Dendritic cell treated with granulocyte-macrophage colony-stimulating factor and Interleukin-4, amounts not matched to agents 40 ng/mL and 50 ng/mL, for 4 days (primary cell): ENCODE measurements at regions not wholly inside any gene's neighbourhood (a gene's known extent, or its start where the extent isn't known, plus 50 kb on each side); places are given as distances from the start of the nearest gene placed in this dataset.

Experiments
- H3K27ac Mint-ChIP-seq: one replicate; pipeline ENCODE4 v1.8.0; 2022; ENCODE audit warnings: mild to moderate bottlenecking, mixed read lengths
- H3K27me3 Mint-ChIP-seq: one replicate; pipeline ENCODE4 v1.8.0; 2022; ENCODE audit warnings: mild to moderate bottlenecking, mixed read lengths
- H3K36me3 Mint-ChIP-seq: one replicate; pipeline ENCODE4 v1.8.0; 2022; ENCODE audit warnings: low read depth, mixed read lengths
- H3K4me1 Mint-ChIP-seq: one replicate; pipeline ENCODE4 v1.8.0; 2022; ENCODE audit warnings: low read depth, mixed read lengths
- H3K4me3 Mint-ChIP-seq: one replicate; pipeline ENCODE4 v1.8.0; 2022; ENCODE audit warnings: mild to moderate bottlenecking, moderate library complexity, mixed read lengths
- H3K9me3 Mint-ChIP-seq: one replicate; pipeline ENCODE4 v1.8.0; 2022; ENCODE audit warnings: mixed read lengths
- intact Hi-C: fragments of 100-400 bp; cut with micrococcal nuclease; formaldehyde crosslinking; loops from one replicate; pipeline ENCODE4 v1.15.0; 2022

GRCh38 chr5:58069846-58070245, 390.0 kb downstream of the PLK2 start:
- no peak overlapping the region for H3K4me3 Mint-ChIP-seq
- H3K9me3 Mint-ChIP-seq, result peaks cover 11% of the 10 kb centered on the region
- intact Hi-C loops, result no loop called here
- no peaks in the 10 kb centered on the region for H3K4me1 Mint-ChIP-seq
- H3K36me3 Mint-ChIP-seq, result no peaks in the 10 kb centered on the region
- H3K27me3 Mint-ChIP-seq, result no peaks in the 10 kb centered on the region
- no peak overlapping the region for H3K27ac Mint-ChIP-seq

GRCh38 chr5:58069016-58069705, 390.7 kb downstream of the PLK2 start:
- intact Hi-C loops, result no loop called here
- H3K27ac Mint-ChIP-seq, result no peak overlapping the region
- no peak overlapping the region for H3K4me3 Mint-ChIP-seq
- no peaks in the 10 kb centered on the region for H3K27me3 Mint-ChIP-seq
- no peaks in the 10 kb centered on the region for H3K4me1 Mint-ChIP-seq
- no peaks in the 10 kb centered on the region for H3K36me3 Mint-ChIP-seq
- H3K9me3 Mint-ChIP-seq, result peaks cover 11% of the 10 kb centered on the region

- Mint-ChIP-seq H3K9me3 (peaks cover 11% of the 10 kb centered on the region), H3K4me1 (no peaks in the 10 kb centered on the region), H3K27me3 (no peaks in the 10 kb centered on the region), H3K4me3 (no peak overlapping the region), H3K36me3 (no peaks in the 10 kb centered on the region), H3K27ac (no peak overlapping the region)
- intact Hi-C loops, result no loop called here
These were observed 393.3 kb downstream of the PLK2 start for GRCh38 chr5:58066557-58066956.

- no peaks in the 10 kb centered on the region for H3K36me3 Mint-ChIP-seq
- H3K27ac Mint-ChIP-seq, result no peak overlapping the region
- peaks cover 11% of the 10 kb centered on the region for H3K9me3 Mint-ChIP-seq
- no peaks in the 10 kb centered on the region for H3K4me1 Mint-ChIP-seq
- no peaks in the 10 kb centered on the region for H3K27me3 Mint-ChIP-seq
- intact Hi-C loops, result no loop called here
- H3K4me3 Mint-ChIP-seq, result no peak overlapping the region
These were observed 393.8 kb downstream of the PLK2 start for GRCh38 chr5:58066076-58066475.

GRCh38 chr5:58064801-58065200, 395.1 kb downstream of the PLK2 start:
- H3K36me3 Mint-ChIP-seq, result no peaks in the 10 kb centered on the region

GRCh38 chr5:58060996-58061395, 398.9 kb downstream of the PLK2 start:
- Mint-ChIP-seq H3K27ac (no peak overlapping the region), H3K9me3 (peaks cover 9% of the 10 kb centered on the region), H3K36me3 (no peaks in the 10 kb centered on the region), H3K4me3 (no peak overlapping the region), H3K4me1 (no peaks in the 10 kb centered on the region), H3K27me3 (no peaks in the 10 kb centered on the region)
- intact Hi-C loops, result no loop called here

More at GRCh38 chr5:58064801-58065200, 395.1 kb downstream of the PLK2 start:
- no peaks in the 10 kb centered on the region for H3K27me3 Mint-ChIP-seq
- H3K9me3 Mint-ChIP-seq, result peaks cover 11% of the 10 kb centered on the region
- H3K4me1 Mint-ChIP-seq, result no peaks in the 10 kb centered on the region
- no peak overlapping the region for H3K27ac Mint-ChIP-seq
- intact Hi-C loops, result no loop called here
- no peak overlapping the region for H3K4me3 Mint-ChIP-seq

- Mint-ChIP-seq H3K4me3 (no peak overlapping the region), H3K36me3 (no peaks in the 10 kb centered on the region), H3K27me3 (no peaks in the 10 kb centered on the region), H3K27ac (no peak overlapping the region), H3K9me3 (peaks cover 9% of the 10 kb centered on the region), H3K4me1 (no peaks in the 10 kb centered on the region)
- intact Hi-C loops, result no loop called here
These were observed 402.6 kb downstream of the PLK2 start for GRCh38 chr5:58057324-58057723.

DNA sequence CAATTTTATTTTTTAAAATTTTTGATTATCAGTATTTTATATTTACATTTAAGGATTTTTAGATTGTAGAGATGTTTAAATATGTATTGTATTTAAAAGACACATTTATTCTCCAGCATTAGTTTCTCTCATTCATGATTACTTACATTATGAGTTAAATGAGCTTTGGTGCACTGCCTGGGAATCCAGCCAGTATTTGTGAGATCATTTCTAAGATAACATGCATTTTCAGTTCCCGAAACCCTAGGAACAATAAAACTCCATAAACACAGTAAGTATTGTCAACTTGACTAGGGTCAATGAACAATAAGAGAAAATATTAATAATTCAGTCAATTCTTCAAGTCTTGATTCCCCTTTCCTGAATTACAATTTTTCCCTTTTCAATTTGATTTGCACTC, 403.3 kb downstream of the PLK2 start:
- no peak overlapping the region for H3K4me3 Mint-ChIP-seq
- intact Hi-C loops, result no loop called here
- H3K4me1 Mint-ChIP-seq, result no peaks in the 10 kb centered on the region
- peaks cover 15% of the 10 kb centered on the region for H3K9me3 Mint-ChIP-seq
- no peak overlapping the region for H3K27ac Mint-ChIP-seq
- H3K27me3 Mint-ChIP-seq, result no peaks in the 10 kb centered on the region
- no peaks in the 10 kb centered on the region for H3K36me3 Mint-ChIP-seq

DNA sequence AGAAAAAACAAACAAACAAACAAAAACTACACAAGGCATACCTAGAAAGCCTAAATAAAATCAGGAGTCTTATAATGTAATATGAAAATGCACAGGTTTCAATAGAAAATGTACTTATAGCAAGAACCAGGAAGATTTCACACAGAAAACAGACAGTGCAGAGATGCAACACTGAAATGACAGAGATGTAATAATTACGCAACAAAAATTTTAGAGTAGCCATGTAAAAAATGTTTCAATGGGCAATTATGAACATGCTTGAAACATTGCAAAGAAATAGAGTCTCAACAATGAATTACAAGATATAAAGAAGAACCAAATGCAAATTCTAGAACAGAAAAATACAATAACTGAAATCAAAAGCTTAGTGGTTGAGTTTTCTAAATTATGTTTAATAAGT, 405.9 kb downstream of the PLK2 start:
- H3K27ac Mint-ChIP-seq, result no peak overlapping the region
- H3K4me3 Mint-ChIP-seq, result no peak overlapping the region
- no peaks in the 10 kb centered on the region for H3K27me3 Mint-ChIP-seq
- intact Hi-C loops, result no loop called here
- no peaks in the 10 kb centered on the region for H3K36me3 Mint-ChIP-seq
- H3K9me3 Mint-ChIP-seq, result peaks cover 15% of the 10 kb centered on the region
- no peaks in the 10 kb centered on the region for H3K4me1 Mint-ChIP-seq

GRCh38 chr5:58048954-58049353, 410.9 kb downstream of the PLK2 start:
- Mint-ChIP-seq H3K9me3 (peaks cover 6% of the 10 kb centered on the region), H3K36me3 (no peaks in the 10 kb centered on the region), H3K4me1 (no peaks in the 10 kb centered on the region), H3K27ac (no peak overlapping the region), H3K27me3 (no peaks in the 10 kb centered on the region), H3K4me3 (no peak overlapping the region)
- intact Hi-C loops, result no loop called here

DNA sequence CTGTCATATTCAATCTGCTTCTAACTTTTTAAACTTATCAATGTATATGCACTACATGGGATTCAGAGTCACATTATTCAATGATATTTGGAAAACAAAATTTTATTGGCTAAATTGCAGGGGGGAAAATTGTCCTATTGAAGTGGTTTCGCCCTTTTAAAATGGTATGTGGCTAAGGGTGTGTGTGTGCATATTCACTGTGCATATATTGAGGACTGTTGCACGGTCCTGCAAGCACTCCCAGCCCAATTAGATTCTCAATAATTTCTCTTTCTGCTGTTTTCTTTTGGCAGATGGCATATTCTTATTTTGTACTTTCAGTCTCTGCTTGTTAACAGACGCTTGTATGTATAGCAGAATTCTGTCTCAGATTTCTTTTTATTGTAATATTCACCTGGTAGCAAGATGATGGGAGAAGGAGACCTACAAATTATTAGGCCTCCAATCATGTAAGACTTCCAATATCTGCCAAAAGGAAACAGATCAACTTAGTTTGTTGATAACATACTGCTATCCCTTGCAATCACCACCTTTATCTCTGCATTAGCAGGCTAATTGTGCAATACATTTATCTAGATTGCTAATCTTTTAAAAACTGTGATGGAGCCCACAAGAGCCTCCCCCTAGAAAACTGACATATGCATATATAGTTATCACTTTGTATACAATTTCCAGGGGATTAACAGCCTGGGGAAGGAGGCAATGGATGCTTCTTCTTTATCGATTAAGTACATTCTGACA, 411.5 kb downstream of the PLK2 start:
- Mint-ChIP-seq H3K27ac (no peak overlapping the region), H3K36me3 (no peaks in the 10 kb centered on the region), H3K4me1 (no peaks in the 10 kb centered on the region), H3K4me3 (no peak overlapping the region), H3K9me3 (peaks cover 6% of the 10 kb centered on the region), H3K27me3 (no peaks in the 10 kb centered on the region)
- intact Hi-C loops, result no loop called here

- Mint-ChIP-seq H3K4me1 (no peaks in the 10 kb centered on the region), H3K36me3 (no peaks in the 10 kb centered on the region), H3K9me3 (no peaks in the 10 kb centered on the region), H3K27me3 (no peaks in the 10 kb centered on the region), H3K4me3 (no peak overlapping the region), H3K27ac (no peak overlapping the region)
- intact Hi-C loops, result no loop called here
These were observed 413.5 kb downstream of the PLK2 start for GRCh38 chr5:58046371-58046770.

DNA sequence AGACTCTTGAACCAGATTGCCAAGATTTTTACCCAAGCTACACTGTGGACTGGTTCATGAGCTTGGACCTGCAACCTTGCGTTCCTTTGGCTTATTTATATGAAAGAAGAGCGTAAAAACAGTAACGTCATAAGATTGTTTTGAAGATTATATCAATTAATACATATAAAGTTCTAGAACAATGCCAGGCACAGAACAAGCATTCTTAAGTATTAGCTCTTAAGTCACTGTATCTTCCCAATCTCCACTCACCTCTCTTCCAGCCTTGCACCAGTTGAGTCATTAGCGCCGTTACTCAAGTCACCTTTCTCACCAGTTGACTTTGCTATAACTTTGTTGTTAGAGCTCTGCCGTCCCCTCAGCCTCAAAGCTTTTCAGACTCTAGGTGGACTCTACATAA, 415.7 kb downstream of the PLK2 start:
- no peak overlapping the region for H3K27ac Mint-ChIP-seq
- intact Hi-C loops, result no loop called here
- no peaks in the 10 kb centered on the region for H3K4me1 Mint-ChIP-seq
- no peak overlapping the region for H3K4me3 Mint-ChIP-seq
- no peaks in the 10 kb centered on the region for H3K9me3 Mint-ChIP-seq
- no peaks in the 10 kb centered on the region for H3K27me3 Mint-ChIP-seq
- H3K36me3 Mint-ChIP-seq, result no peaks in the 10 kb centered on the region

DNA sequence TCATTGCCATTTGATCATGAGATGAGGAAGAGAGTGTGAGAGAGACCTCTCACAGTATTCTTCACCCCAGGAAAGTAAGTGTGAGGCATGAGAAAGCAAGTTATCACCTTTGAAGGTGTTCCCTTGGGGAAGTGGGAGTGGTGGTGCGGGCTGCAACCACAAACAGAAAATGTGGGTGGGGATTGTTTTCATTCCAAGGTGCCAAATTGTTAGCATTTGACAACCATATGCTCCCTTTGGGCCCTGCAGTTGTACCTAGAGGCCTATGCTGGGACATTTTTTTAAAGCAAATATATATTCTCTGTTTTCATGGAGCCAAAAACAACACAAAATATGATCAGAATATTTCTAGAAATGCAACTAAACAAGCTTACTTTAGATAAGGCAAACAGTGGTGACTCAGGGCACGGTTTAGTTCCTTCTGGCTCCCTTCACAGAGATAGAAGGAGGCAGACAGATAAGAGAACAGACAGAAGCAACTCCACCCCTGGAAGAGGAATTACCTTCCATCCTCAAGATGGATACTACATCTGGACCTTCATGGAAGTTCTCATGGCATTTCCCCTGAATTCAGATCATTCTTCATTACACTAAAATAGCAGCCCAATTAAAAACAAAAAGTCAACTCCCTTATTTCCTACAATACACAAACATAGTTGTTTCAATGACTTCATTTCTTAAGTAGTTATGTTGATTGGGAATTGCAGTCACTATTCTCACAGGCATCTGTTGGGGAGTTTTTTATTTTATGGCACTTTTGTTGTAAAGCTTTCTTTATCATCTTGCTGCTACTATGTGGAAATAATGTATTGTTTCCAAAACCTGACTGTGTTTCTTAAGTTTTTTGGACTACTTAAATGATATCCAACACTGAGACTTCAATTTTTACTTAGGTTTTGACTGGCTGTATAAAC, 416.6 kb downstream of the PLK2 start:
- no peaks in the 10 kb centered on the region for H3K36me3 Mint-ChIP-seq
- intact Hi-C loops, result no loop called here
- no peak overlapping the region for H3K27ac Mint-ChIP-seq
- no peaks in the 10 kb centered on the region for H3K4me1 Mint-ChIP-seq
- no peaks in the 10 kb centered on the region for H3K9me3 Mint-ChIP-seq
- H3K27me3 Mint-ChIP-seq, result no peaks in the 10 kb centered on the region
- no peak overlapping the region for H3K4me3 Mint-ChIP-seq
